SK-N-SH (cell line): ENCODE measurements at regions not wholly inside any gene's neighbourhood (a gene's known extent, or its start where the extent isn't known, plus 50 kb on each side); places are given as distances from the start of the nearest gene placed in this dataset.
A peak's percentile ranks its signal among the peaks of the same experiment; 100 is the strongest.
"Not testable (repeated sequence)": the region's sequence is repeated elsewhere in the genome, so short reads cannot be mapped to it uniquely, and the experiment has no call there.

Experiments
- CTCF ChIA-PET: fragments of 300-600, 350-600 bp; formaldehyde crosslinking; extraction: SDS; loops from one replicate; lab custom pipeline; 2021; lab: Yijun Ruan, JAX
- POLR2A ChIA-PET: fragments of 350-600 bp; sonication (Branson Sonifier 250); formaldehyde crosslinking; extraction: SDS; loops from one replicate; lab custom pipeline; 2020; ENCODE audit warnings: antibody characterized with exemption, inconsistent platforms; lab: Yijun Ruan, JAX
- DNase-seq: peaks from one replicate; pipeline ENCODE4 v3.0.0; 2012
- H2AFZ ChIP-seq: fragments of 200-600 bp; sonication (generic); 2 replicates; pipeline ENCODE4 v1.8.1; 2016; ENCODE audit warnings: antibody characterized with exemption, mild to moderate bottlenecking, low read depth
- H3F3A ChIP-seq: fragments of 200-600 bp; sonication (generic); replicated peaks from 2 replicates; pipeline ENCODE3; 2016; ENCODE audit warnings: antibody characterized with exemption, mild to moderate bottlenecking; ENCODE audit not compliant: insufficient read depth
- H3K27ac ChIP-seq, 2 experiments: fragments of 200-500 bp in 1 of 2; fragments of 200-600 bp in 1 of 2; sonication (Bioruptor generic) in 1 of 2; sonication (generic), shearing (Covaris generic) in 1 of 2; 2 replicates each; pipeline versions ENCODE4 v1.5.1 to v1.6.1; 2014 to 2016; ENCODE audit warnings: low read depth in 2 of 2, inconsistent platforms in 1 of 2, low read length in 1 of 2, mild to moderate bottlenecking in 1 of 2, mixed read lengths in 1 of 2
- H3K27me3 ChIP-seq: fragments of 200-600 bp; sonication (generic), shearing (Covaris generic); 2 replicates; pipeline ENCODE4 v1.6.1; 2016; ENCODE audit warnings: mixed run types; ENCODE audit not compliant: insufficient read depth
- H3K36me3 ChIP-seq, 2 experiments: fragments of 200-500 bp in 1 of 2; fragments of 200-600 bp in 1 of 2; sonication (Bioruptor generic) in 1 of 2; sonication (generic) in 1 of 2; replicated peaks in 1 of 2; 2 replicates each; pipeline versions ENCODE3 to v1.5.1; 2014 to 2016; ENCODE audit warnings: low read length in 1 of 2, mild to moderate bottlenecking in 1 of 2; ENCODE audit not compliant: insufficient read depth in 2 of 2, control insufficient read depth in 1 of 2
- H3K4me1 ChIP-seq, 2 experiments: fragments of 200-500 bp in 1 of 2; fragments of 200-600 bp in 1 of 2; sonication (Bioruptor generic) in 1 of 2; sonication (generic), shearing (Covaris generic) in 1 of 2; 2 replicates each; pipeline versions ENCODE4 v1.5.1 to v1.6.1; 2014 to 2016; ENCODE audit warnings: low read depth in 1 of 2, low read length in 1 of 2, mixed run types in 1 of 2; ENCODE audit not compliant: insufficient read depth in 2 of 2, control insufficient read depth in 1 of 2
- H3K4me2 ChIP-seq: fragments of 200-600 bp; sonication (generic), shearing (Covaris generic); 2 replicates; pipeline ENCODE4 v1.6.1; 2017; ENCODE audit warnings: mixed run types
- H3K4me3 ChIP-seq, 2 experiments: fragments of 200-500 bp in 1 of 2; fragments of 200-600 bp in 1 of 2; sonication (Bioruptor generic) in 1 of 2; sonication (generic), shearing (Covaris generic) in 1 of 2; 2 replicates each; pipeline versions ENCODE4 v1.5.1 to v1.8.1; 2014 to 2016; ENCODE audit warnings: low read depth in 2 of 2, inconsistent platforms in 1 of 2, low read length in 1 of 2, mild to moderate bottlenecking in 1 of 2, mixed read lengths in 1 of 2, moderate library complexity in 1 of 2
- H3K79me2 ChIP-seq: fragments of 200-600 bp; sonication (generic); 2 replicates; pipeline ENCODE4 v1.8.1; 2017; ENCODE audit warnings: mild to moderate bottlenecking; ENCODE audit not compliant: insufficient read depth
- H3K9ac ChIP-seq: fragments of 200-600 bp; sonication (generic); 2 replicates; pipeline ENCODE4 v1.6.1; 2017; ENCODE audit warnings: mixed run types
- H3K9me2 ChIP-seq: fragments of 200-600 bp; sonication (generic); 2 replicates; pipeline ENCODE4 v1.6.1; 2017; ENCODE audit warnings: mixed run types
- H3K9me3 ChIP-seq: fragments of 200-600 bp; sonication (generic); 2 replicates; pipeline ENCODE4 v1.6.1; 2017; ENCODE audit warnings: mixed run types, mild to moderate bottlenecking, moderate library complexity
- H4K20me1 ChIP-seq: fragments of 200-600 bp; sonication (generic); 2 replicates; pipeline ENCODE4 v1.6.1; 2017; ENCODE audit warnings: mild to moderate bottlenecking, mixed run types; ENCODE audit not compliant: insufficient read depth
- WGBS: methylation state at CpG from one replicate; pipeline ENCODE4 v1.1.6; 2017; ENCODE audit warnings: low lambda C conversion rate; 5-methylcytosine and 5-hydroxymethylcytosine counted together

GRCh38 chr16:88332921-88333825, 49.6 kb upstream of the ZNF469 start:
- H2AFZ ChIP-seq, H3K79me2 ChIP-seq, H3K9me3 ChIP-seq, CTCF ChIA-PET, DNase-seq, H3K9me2 ChIP-seq, H3K4me3 ChIP-seq, H3K36me3 ChIP-seq, H3K27me3 ChIP-seq, POLR2A ChIA-PET, H4K20me1 ChIP-seq: not testable (repeated sequence)
- peaks cover 20% of the 10 kb centered on the region for H3F3A ChIP-seq
- H3K9ac ChIP-seq = peak overlapping the region; percentile 80
- peak overlapping the region; percentile 58 to 100 for H3K27ac ChIP-seq
- H3K4me2 ChIP-seq = peak overlapping the region; percentile 65
- 65% methylated on average over 17 of the region's 33 CpGs for WGBS
- peaks cover 17 to 18% of the 10 kb centered on the region in 2 experiments; a peak in 3 of 4 replicates for H3K4me1 ChIP-seq
